GM12878 (cell line): ENCODE measurements at regions not wholly inside any gene's neighbourhood (a gene's known extent, or its start where the extent isn't known, plus 50 kb on each side); places are given as distances from the start of the nearest gene placed in this dataset.

ENCODE experiments used
- ATAC-seq: fragments of 200-7000 bp; cut with Tn5 transposase; 3 replicates; pipeline ENCODE4 v1.9.1; 2020; ENCODE audit warnings: mild to moderate bottlenecking, moderate library complexity
- BruUV-seq: library from RNA; stranded (reverse); fragments of 400-500 nt; replicated peaks from 2 replicates; lab custom pipeline; 2021; lab: Mats Ljungman, UMichigan
- CTCF ChIA-PET: fragments of 300-600 bp; sonication (Branson Sonifier 250); formaldehyde crosslinking; extraction: SDS; loops from one replicate; lab custom pipeline; 2021; ENCODE audit warnings: inconsistent platforms; lab: Yijun Ruan, JAX
- POLR2A ChIA-PET: fragments of 350-600 bp; formaldehyde crosslinking; extraction: SDS; loops from one replicate; lab custom pipeline; 2021; ENCODE audit warnings: inconsistent platforms; lab: Charles Lee
- RAD21 ChIA-PET: fragments of 300-600 bp; sonication (Branson Sonifier 250); formaldehyde crosslinking; loops from one replicate; lab custom pipeline; 2023; ENCODE audit warnings: antibody characterized with exemption; ENCODE audit not compliant: unreplicated experiment; lab: Charles Lee
- SMC1A ChIA-PET: fragments of 300-600 bp; sonication (Branson Sonifier 250); formaldehyde crosslinking; loops from one replicate; lab custom pipeline; 2023; ENCODE audit not compliant: unreplicated experiment, uncharacterized antibody; lab: Charles Lee
- DNase-seq: peaks from one replicate; pipeline ENCODE4 v3.0.0-alpha.2; 2011; ENCODE audit warnings: low read depth, low spot score
- FAIRE-seq: peaks from 3 replicates; lab custom pipeline; 2011; peaks lifted over from hg19 to GRCh38; lab: Jason Lieb, UNC
- H2AFZ ChIP-seq: 2 replicates; pipeline ENCODE4 v1.6.0; 2011; ENCODE audit warnings: low read depth, low read length, control low read depth; ENCODE audit not compliant: control insufficient read depth
- H3K27ac ChIP-seq: 2 replicates; pipeline ENCODE4 v1.5.1; 2011; ENCODE audit warnings: control low read depth; ENCODE audit not compliant: control insufficient read depth, insufficient read depth
- H3K27me3 ChIP-seq, 2 experiments: replicated peaks in 1 of 2; 2 replicates each; pipeline versions ENCODE4 v1.6.0 to v1.6.1; 2011; ENCODE audit warnings: low read length in 1 of 2; ENCODE audit not compliant: control insufficient read depth in 2 of 2, insufficient read depth in 2 of 2
- H3K36me3 ChIP-seq, 2 experiments: 2 replicates each; pipeline ENCODE4 v1.5.1; 2011; ENCODE audit warnings: low read length in 1 of 2; ENCODE audit not compliant: control insufficient read depth in 2 of 2, insufficient read depth in 2 of 2
- H3K4me1 ChIP-seq: 2 replicates; pipeline ENCODE4 v1.6.1; 2011; ENCODE audit warnings: mild to moderate bottlenecking, low read length, moderate library complexity, mixed read lengths; ENCODE audit not compliant: control insufficient read depth, insufficient read depth
- H3K4me2 ChIP-seq: 2 replicates; pipeline ENCODE4 v1.6.0; 2011; ENCODE audit warnings: control low read depth; ENCODE audit not compliant: control insufficient read depth, insufficient read depth
- H3K4me3 ChIP-seq: fragments of 200-600 bp; sonication (generic); 2 replicates; pipeline ENCODE4 v1.5.1; 2016
- H3K79me2 ChIP-seq: 2 replicates; pipeline ENCODE4 v1.6.0; 2011; ENCODE audit warnings: low read length; ENCODE audit not compliant: control insufficient read depth, insufficient read depth
- H3K9ac ChIP-seq: 2 replicates; pipeline ENCODE4 v1.8.0; 2011; ENCODE audit warnings: low read length, control low read depth, mixed read lengths; ENCODE audit not compliant: control insufficient read depth, insufficient read depth
- H3K9me3 ChIP-seq: replicated peaks from 3 replicates; pipeline ENCODE4 v1.5.1; 2011; ENCODE audit warnings: mild to moderate bottlenecking, low read length; ENCODE audit not compliant: control insufficient read depth, insufficient read depth
- H4K20me1 ChIP-seq: 2 replicates; pipeline ENCODE4 v1.6.0; 2011; ENCODE audit not compliant: control insufficient read depth, insufficient read depth
- CHD2 ChIP-seq: IDR thresholded peaks from 2 replicates; pipeline ENCODE4 v1.6.1; 2011; ENCODE audit warnings: low read depth, low read length, improper control_type of control experiment, borderline replicate concordance
- CREM ChIP-seq: IDR thresholded peaks from 2 replicates; pipeline ENCODE4 v1.6.1; 2014; ENCODE audit warnings: antibody characterized with exemption, low read depth
- ESRRA ChIP-seq: IDR thresholded peaks from 2 replicates; pipeline ENCODE4 v1.6.1; 2012; ENCODE audit warnings: mild to moderate bottlenecking, low read length, improper control_type of control experiment
- ETV6 ChIP-seq, 2 experiments: fragments of 450-650 bp in 1 of 2; IDR thresholded peaks in 1 of 2; conservative IDR thresholded peaks in 1 of 2; 2 replicates each; pipeline ENCODE4 v1.6.1; 2014; ENCODE audit warnings: antibody characterized with exemption in 1 of 2, borderline replicate concordance in 1 of 2, low read depth in 1 of 2, mild to moderate bottlenecking in 1 of 2, moderate library complexity in 1 of 2
- EZH2 ChIP-seq: IDR thresholded peaks from 2 replicates; pipeline ENCODE4 v1.6.1; 2012; ENCODE audit warnings: low read depth, mild to moderate bottlenecking, control low read depth, inconsistent platforms, low read length, borderline replicate concordance; ENCODE audit not compliant: control insufficient read depth
- JUNB ChIP-seq: IDR thresholded peaks from 2 replicates; pipeline ENCODE4 v1.6.1; 2016; ENCODE audit warnings: antibody characterized with exemption, mild to moderate bottlenecking
- NBN ChIP-seq: fragments of 450-650 bp; IDR thresholded peaks from 2 replicates; pipeline ENCODE4 v1.6.1; 2016
- POU2F2 ChIP-seq: IDR thresholded peaks from 3 replicates; pipeline ENCODE4 v1.6.1; 2011; ENCODE audit warnings: low read depth, mild to moderate bottlenecking, low read length, borderline replicate concordance
- SMAD1 ChIP-seq: fragments of 450-650 bp; IDR thresholded peaks from 2 replicates; pipeline ENCODE4 v1.6.1; 2018; ENCODE audit warnings: mild to moderate bottlenecking, low read depth; ENCODE audit not compliant: partially characterized antibody
- SP1 ChIP-seq: IDR thresholded peaks from one replicate; pipeline ENCODE4 v1.6.1; 2011; ENCODE audit warnings: low read depth, low read length
- ZNF207 ChIP-seq: fragments of 450-650 bp; IDR thresholded peaks from 2 replicates; pipeline ENCODE4 v1.6.1; 2014; ENCODE audit warnings: antibody characterized with exemption, mild to moderate bottlenecking, borderline replicate concordance
- WGBS: methylation state at CpG from one replicate; pipeline ENCODE4 v1.1.6; 2016; ENCODE audit warnings: low lambda C conversion rate; ENCODE audit not compliant: insufficient replicate concordance, insufficient coverage; ENCODE audit errors: missing lambda C conversion rate; 5-methylcytosine and 5-hydroxymethylcytosine counted together
- in situ Hi-C: fragments of 300-500 bp; cut with MboI; formaldehyde crosslinking; loops from 9 replicates; pipeline ENCODE4 v1.14.3; 2018; ENCODE audit warnings: mixed read lengths
- intact Hi-C: fragments of 100-400 bp; cut with micrococcal nuclease; formaldehyde crosslinking; loops from one replicate; pipeline ENCODE4 v1.14.2; 2022; ENCODE audit not compliant: unreplicated experiment

DNA sequence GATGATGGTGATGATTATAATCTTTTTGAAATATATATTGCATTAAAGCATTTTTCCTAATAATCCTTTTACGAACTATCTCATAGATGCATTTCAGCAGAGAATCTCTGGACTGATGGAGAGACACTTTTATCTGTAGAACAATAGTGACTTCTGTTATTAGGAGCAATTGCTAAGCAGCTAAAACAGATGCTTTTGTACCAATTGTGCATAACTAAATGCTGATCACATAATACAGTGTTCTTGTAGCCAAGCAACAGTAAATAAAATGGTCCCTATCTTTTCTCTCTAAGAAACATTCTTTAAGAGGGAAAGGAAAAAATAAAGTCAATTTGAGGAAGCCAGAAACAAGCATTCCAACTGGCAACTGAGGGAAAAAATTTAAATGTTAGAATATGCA, 405.8 kb upstream of the GOLIM4 start:
- Histone ChIP-seq H4K20me1 (no peaks in the 10 kb centered on the region), H3K79me2 (no peaks in the 10 kb centered on the region)
- WGBS, result 0% methylated on average over 1 of the region's 1 CpG
- TF ChIP-seq ETV6 (conservative IDR thresholded peaks at IDR 0.05 in 1 of 2, IDR thresholded peaks at IDR 0.05 in 1 of 2; ENCODE audit: borderline replicate concordance in 1 of 2, low read depth in 1 of 2), result no peak
- no peak for TF ChIP-seq ESRRA
- TF ChIP-seq SMAD1, result no peak
- TF ChIP-seq, all 136 proteins: peak for 0
- RAD21 ChIA-PET, result no interaction called here
- Histone ChIP-seq H3K36me3 (no peaks in the 10 kb centered on the region), H3K27ac (no peak overlapping the region), H3K4me2 (no peak overlapping the region), H3K9me3 (no peaks in the 10 kb centered on the region), H3K27me3 (no peaks in the 10 kb centered on the region; a peak in 1 of 4 replicates), H2AFZ (no peak overlapping the region), H3K4me1 (no peaks in the 10 kb centered on the region), H3K9ac (no peak overlapping the region), H3K4me3 (no peak overlapping the region)
- no peak for DNase-seq
- BruUV-seq, result no TSS peak
- intact Hi-C loops (no loop called here), in situ Hi-C loops (no loop called here)
- ATAC-seq, result no peak
- CTCF ChIA-PET, result no interaction called here
- no peak for FAIRE-seq
- POLR2A ChIA-PET, result no interaction called here
- SMC1A ChIA-PET, result no interaction called here

DNA sequence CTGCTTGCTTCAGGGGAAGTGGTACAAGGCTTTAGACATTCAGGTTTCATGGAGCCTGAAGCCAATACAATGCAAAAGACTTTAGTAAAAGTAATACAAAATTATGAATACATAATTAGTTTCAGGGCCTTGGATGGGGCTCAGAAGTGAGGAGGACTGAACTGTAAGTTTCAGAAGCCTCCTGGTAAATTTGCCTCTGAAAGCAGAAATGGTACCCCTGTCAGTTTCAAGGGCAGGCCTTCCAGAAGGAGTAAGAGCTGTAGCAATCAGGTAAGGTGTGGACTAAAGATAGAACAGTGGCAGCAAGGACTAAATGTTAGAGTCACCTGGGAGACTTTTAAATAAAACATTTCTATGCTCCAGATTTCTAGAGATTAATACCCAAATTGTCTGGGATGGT, 402.5 kb upstream of the GOLIM4 start:
- no peak for DNase-seq
- BruUV-seq, result no TSS peak
- in situ Hi-C loops, result no loop called here
- TF ChIP-seq CHD2 (no peak), NBN (no peak), CREM (no peak), POU2F2 (no peak), JUNB (no peak), ZNF207 (no peak), SP1 (no peak), EZH2 (no peak)
- TF ChIP-seq, all 136 proteins: peak for 0
- ChIA-PET SMC1A (interaction anchor here (0.7 to 3.5 kb wide), 7 partner anchors 8 to 1131 kb away, joined by 3 to 11 read pairs (median 3); no protein-coding TSS in a partner anchor), RAD21 (interaction anchor here (1.2 kb wide), 1 partner anchor 122 kb away, joined by 4 read pairs; no protein-coding TSS in a partner anchor), POLR2A (no interaction called here), CTCF (interaction anchor here (1.3 to 1.4 kb wide), 2 partner anchors 13 to 124 kb away, joined by 3 to 7 read pairs; no protein-coding TSS in a partner anchor)
- H3K4me3 ChIP-seq, result no peak overlapping the region
- ATAC-seq (peak; percentile 22; the same call in 2 of the 3 replicates), FAIRE-seq (no peak)
- no peaks in the 10 kb centered on the region for H3K4me1 ChIP-seq
- H3K4me2 ChIP-seq, result no peak overlapping the region
- H4K20me1 ChIP-seq, result no peaks in the 10 kb centered on the region
- H3K27me3 ChIP-seq, result no peaks in the 10 kb centered on the region; a peak in 1 of 4 replicates
- H3K36me3 ChIP-seq, result no peaks in the 10 kb centered on the region
- no peak overlapping the region for H3K9ac ChIP-seq
- H3K9me3 ChIP-seq, result no peaks in the 10 kb centered on the region
- no peak overlapping the region for H3K27ac ChIP-seq
- H3K79me2 ChIP-seq, result no peaks in the 10 kb centered on the region
- no peak overlapping the region for H2AFZ ChIP-seq
- intact Hi-C loops, result no loop called here
